ENCODE measurements at regions not wholly inside any gene's neighbourhood (a gene's known extent, or its start where the extent isn't known, plus 50 kb on each side); places are given as distances from the start of the nearest gene placed in this dataset.

DNA sequence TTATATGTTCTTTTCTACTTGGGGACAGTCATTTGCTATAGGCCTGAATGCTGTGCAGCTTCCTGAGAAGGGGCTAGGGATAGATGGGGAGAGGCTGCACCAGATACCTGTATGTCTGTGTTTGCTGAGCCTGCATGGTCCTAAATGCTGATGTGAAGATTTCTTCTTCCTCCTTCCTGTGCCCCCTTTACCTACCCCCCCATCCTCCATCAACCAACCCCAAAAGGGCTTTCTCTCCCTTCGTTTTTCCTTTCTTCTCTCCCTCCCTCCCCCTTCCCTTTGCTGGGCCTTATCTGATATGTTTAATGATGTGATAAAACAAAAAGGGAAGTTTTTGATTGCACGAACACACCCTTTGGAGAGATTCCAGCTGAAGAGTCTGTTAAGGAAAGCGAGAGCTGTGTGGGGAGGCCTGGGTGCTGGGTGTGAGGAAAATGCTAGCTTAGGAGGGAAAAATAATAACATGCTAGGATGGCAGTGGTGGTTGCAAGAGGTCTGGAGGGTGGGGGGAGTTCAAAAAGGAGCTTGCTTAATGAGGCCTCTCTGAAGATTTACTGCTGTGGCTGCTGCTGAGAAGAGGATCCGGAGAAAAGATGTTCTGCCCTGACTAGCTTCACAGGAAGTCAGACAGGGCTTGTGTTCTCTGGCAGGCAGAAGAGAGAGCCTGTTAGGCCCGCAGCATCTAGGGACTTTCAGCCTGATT, 101.8 kb downstream of the SAMD9 start:
- no peak for DNase-seq (ENCODE audit: low read depth)

DNA sequence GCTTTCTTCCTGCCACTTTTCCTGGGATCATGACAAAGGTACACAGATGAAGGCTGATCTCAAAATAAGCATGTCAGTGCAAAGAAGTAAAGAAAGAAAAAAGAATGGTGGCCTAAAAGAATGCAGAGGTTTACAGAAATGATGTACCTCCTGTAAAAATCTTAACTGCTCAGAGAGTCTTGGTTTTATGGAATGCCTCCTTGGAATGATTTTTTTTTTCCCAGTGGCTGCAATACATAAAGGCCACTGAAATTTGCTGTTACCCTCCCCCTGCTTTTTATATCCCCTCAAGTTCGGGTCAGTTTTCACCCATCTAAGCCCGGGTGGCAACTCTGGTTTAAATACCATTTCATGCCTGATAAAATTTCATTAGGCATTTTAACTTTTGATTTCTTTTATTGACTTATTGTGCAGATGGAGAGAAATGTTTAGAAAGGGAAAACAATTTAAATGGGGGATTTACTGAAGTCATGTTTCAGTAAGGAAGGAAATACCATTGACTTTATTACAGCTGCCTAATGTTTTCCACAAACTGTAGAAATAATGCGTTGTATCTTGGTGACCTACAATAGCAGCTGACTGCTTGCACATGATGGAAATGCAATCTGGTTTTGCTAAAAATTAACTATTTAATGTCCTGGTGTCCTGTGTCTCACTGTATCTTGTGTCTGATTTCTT, 102.5 kb downstream of the SAMD9 start:
- no peak for DNase-seq (ENCODE audit: low read depth)

DNA sequence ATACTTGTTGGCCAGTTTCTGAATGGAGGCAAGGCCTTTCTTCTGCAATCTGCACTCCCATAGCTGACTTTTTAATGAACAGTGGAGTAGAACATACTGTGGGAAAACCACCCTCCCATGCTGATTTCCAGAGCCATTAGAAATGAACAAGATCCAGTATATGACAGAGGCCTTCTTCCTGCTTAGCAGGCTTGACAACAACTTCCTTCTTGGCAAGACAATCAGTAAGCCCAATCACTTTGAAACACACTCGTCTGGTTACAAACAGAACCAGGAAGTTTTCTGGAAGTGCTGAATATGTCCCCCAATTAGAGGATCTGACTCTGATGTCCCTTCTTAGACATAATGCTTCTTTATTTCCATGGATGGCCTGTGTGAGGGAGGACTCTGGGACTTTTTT, 103.4 kb downstream of the SAMD9 start:
- no peak for DNase-seq (ENCODE audit: low read depth)

DNA sequence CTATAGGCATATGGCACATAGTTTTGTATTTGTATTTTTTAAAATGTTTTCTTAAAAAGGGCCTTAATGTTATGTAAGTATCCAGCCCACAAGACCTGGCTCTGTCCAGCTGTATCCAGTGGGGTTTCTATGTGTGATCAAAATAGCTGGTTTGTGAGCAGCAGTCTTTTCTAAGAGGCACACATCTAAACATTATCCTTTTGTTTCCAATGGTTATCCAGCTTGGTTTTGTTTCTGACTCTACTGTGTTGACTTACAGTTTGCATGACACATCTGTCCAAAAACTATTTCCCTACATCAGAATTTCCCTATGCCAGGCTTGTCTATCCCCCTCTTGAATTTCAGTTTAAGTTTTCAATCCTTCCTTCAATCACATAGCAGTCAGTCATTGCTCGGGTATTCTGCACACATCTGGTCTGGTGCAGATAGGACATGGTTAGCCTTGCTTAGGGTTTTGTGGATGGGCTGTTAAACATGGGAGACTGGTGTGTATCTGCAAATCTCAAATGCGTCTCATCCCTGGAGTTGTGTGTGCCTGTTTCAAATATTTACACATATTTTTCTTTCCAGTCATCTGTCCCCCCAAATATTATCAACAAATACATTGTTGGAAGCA, 104.2 kb downstream of the SAMD9 start:
- no peak for DNase-seq (ENCODE audit: low read depth)

DNA sequence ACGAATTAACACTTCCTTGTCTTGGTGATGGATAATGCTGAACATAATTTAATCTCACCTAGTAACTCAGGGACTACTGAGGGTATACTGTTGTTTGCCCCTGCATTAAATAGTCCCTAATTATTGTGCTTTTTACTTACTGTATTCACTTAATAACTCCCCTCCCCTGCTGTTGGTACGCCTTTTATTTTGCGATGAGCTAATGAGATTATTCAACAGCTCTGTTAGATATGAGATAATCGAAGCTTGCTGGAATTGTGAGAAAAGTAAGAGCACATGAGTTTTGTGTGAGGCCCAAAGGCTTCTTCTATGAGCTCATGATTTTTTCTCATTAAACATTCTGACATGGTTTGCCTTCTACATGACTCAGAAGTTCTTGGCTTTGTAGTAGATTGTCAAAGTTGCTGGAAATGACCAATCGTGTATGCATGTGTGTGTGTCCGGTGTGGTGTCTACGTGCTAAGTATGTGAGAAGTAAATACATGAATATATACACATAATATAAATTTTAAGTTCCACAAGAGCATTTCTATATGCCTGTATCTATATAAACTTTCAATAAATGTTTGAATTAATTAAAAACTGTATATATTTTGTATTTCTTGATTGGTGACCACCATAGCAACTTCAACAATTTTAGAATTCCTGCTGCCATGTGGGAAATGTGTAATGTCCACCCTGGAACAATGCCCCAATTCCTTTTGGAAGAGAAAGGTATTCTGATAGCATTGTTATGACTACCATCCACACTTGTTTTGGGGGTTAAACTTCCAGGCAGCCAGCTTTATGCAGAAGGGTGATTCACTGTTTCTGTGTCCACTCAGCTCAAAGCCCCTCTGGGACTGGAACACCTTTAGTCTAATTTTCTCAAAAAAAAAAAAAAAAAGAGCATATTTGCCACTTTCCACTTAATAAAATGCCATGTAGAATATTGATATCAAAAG, 106.2 kb downstream of the SAMD9 start:
- no peak for DNase-seq (ENCODE audit: low read depth)

DNA sequence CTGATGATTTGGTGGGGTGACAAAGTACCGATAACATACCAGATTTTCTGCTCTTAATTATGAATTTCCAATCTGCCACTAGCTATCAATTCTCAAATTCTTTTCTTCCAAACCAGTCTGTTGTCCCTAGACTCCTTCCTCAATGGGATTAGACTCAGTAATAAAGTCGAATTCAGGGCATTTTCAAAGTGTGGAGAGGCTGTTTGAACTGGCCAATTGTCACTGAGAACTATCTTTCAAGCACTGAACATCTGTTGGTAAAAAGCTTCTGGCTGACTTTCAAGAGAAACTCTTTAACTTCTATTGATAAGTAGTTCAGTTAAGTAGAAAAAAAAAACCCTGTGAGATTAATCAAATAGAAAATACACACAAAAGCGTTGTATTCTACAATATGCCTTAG, 108.9 kb downstream of the SAMD9 start:
- no peak for DNase-seq (ENCODE audit: low read depth)

DNA sequence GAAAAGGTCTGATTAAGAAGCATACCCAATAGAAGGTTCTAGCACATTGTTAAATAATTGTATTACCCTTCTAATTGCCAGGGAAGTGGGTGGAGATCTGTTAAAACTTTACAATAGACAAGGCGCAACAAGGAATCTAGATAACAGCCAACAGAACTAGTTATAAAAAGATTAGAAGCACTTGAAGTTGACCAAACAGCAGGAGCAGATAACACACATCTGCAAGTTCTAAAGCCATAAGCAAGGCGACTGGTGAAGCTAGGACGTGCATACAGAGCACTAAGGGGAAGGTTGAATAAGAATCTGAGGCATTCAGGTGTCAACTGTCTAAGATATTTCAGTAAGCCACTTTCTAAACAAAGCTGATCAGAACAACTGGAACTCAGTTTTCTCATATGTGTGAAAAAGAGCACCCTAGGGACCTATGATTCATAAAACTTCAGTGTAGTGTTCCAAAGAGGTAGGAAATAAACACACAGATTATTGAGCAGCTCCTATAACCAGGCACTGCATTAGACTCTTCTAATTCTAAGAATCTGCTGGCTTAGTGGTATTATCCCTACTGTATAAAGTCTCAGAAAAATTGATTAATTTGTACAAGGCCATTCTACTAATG, 111.2 kb downstream of the SAMD9 start:
- no peak for DNase-seq (ENCODE audit: low read depth)

DNA sequence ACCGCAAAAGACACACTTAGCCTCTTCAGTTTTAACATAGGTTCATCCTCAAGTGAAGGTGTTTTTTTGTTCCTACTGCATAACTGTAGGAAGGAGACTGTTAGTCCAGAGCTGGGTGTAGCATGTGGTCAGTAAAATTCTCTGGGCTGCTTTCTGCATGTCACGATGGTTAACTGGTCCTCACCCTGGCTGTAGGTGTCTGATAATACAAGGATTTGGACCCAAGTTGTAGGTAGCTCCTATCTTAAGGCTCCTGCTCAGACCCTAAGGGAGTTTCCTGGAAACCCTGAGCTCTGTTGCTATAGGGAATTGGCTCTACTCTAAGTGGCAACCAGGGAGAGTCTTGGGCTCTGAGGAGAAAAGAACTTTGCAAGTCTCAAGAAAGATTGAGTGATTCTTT, 112.9 kb downstream of the SAMD9 start:
- no peak for DNase-seq (ENCODE audit: low read depth)

DNA sequence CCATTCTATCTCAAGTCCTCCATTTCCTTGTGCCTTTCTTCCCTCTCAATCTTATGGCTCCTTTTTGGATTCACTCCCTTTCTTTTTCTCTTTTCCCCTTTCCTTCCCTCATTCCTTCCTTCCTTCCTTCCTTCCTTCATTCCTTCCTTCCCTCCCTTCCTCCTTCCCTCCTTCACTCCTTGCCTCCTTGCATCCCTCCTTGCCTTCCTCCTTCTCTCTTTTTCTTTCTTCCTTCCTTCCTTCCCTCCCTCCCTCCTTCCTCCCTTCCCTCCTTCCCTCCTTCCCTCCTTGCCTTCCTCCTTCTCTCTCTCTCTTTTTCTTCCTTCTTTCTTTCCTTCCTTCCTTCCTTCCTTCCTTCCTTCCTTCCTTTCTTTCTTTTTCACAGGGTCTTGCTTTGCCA, 120.1 kb downstream of the SAMD9 start:
- no peak for DNase-seq (ENCODE audit: low read depth)

DNA sequence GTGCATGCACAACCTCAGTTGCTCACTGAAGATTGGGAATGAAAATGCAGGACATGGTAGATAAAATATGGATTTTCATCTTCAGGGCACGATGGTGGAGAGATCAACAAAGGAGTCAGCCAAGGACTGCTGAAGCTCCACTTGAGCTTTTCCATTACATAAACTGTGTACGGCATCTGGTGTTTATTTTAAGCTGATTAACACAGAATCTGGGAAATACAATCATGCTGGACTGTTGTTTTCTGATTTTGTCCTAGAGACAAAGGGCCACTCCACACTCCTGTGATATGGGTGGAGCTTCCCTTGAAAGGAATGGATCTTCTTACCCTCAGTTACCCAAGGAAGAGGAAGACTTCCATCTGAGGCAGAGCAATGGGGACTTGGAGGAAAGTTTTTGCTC, 120.6 kb downstream of the SAMD9 start:
- no peak for DNase-seq (ENCODE audit: low read depth)

DNA sequence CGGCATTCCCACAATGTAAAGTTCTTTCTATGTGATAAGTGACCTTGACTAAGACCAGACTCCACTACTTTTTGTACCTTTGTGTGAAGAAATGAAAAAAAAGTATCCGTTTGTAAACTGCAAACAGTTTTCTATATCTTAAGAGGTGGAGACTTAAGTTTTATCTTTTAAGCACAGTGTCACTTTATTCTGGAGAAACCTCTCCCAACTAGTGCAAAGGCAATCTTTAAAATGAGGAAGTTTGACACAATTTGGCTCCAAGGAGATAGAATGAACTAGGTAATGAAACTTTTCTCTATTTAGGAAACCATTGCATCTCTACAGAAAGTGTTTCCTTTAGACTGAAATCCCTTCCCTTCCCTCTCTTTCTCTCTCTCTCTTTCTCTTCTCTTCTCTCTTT, 122.9 kb downstream of the SAMD9 start:
- no peak for DNase-seq (ENCODE audit: low read depth)

DNA sequence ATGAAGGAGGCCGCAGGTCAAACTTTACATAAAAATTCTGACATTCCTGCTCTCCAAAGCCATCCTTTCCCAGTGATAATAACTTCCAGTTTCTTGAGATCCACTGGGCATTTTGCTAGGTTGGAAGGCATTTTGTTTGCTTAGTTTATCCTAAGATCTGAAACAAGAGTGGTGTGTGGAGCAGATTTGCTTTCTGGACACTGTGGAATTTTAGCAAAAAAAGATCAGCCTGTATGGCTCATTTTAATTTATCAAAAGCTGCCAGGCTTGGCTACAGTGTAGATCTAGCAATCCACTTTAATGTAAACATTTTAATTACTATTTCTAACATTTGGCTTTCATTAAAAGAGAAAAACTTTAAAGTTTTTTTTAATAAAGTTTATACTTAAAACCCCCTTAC, 124.8 kb downstream of the SAMD9 start:
- DNase-seq (ENCODE audit: low read depth), result no peak

DNA sequence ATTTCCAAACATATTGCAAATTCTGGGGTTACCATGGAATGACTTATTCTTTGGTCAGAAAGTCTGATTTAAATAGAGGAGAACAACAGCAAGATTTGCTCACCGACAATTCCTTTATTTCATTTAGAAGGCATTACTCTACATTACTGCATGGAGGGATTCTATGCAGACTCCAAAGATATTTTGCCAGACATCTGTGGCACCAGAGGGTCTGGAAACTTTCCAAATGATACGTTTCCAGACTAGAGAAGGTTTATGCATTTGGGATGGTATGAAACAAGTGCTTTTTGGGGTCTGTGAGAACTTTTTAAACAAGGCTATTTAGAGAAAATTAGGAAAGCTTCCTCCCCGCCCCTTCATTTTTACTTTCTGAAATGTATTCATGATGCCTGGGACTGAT, 125.3 kb downstream of the SAMD9 start:
- no peak for DNase-seq (ENCODE audit: low read depth)

DNA sequence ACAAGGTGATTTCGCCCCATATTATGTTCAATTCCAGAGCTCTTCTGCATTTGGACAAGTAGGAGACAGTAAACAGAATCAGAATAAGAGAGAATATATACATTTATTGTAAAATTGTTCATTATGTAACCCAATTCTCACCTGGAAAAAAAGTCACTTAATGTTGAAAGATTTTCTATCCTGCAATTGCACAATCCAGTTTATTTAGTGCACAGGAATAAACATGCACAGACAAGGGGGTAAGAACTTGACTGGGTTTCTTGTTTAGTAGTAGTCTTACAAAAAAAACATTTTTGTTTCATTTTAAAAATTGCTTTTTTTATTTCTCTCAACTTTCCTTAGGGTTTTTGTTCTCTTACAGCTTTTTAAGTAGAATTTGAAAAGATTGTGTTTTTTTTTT, 126.6 kb downstream of the SAMD9 start:
- no peak for DNase-seq (ENCODE audit: low read depth)

DNA sequence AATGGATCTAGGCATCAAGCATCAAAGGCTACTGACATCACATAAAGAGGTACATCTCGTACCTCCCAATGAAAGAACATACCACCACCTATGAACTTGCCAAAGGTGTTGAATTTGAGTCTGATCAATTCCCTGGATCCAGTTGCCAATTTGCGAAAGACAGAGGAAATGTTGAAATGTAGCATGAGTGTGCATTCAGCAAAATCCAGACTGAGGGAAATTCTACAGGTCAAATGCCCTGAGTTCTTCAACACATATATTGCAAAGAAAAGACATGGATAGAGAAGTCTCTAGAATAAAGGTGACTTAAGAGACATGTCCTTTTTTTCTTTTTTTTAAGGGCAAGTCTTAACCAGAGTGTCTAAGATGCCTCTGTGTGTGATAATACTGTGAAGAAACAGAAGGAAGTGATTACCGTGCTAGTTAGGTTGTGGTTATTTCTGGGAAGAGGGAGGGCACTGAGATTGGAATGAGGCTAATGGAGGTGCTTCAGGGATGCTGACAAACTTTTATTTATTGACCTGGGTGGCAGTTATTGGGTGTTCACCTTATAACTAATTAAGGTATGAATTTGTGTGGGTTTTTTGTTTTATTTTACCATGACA, 128.7 kb downstream of the SAMD9 start:
- no peak for DNase-seq (ENCODE audit: low read depth)

DNA sequence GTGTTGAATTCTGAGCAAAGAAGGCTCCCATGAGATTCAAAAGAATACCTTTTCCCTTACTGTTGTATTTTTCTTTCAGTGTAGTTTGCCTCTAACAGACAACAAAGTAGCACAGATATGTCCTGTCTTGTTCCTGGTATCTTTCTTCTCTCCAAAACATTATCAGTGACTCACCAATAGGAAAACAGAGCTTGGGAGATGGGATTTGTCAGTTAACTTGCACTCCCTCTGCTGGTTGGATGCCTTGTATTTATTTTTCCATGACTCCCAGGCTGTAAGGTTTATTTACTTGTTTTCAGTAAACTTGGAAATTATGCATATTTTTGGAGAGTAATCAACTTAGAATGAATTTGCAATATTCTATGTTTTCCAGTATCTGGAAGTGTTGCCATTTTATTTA, 129.7 kb downstream of the SAMD9 start:
- DNase-seq (ENCODE audit: low read depth), result no peak

DNA sequence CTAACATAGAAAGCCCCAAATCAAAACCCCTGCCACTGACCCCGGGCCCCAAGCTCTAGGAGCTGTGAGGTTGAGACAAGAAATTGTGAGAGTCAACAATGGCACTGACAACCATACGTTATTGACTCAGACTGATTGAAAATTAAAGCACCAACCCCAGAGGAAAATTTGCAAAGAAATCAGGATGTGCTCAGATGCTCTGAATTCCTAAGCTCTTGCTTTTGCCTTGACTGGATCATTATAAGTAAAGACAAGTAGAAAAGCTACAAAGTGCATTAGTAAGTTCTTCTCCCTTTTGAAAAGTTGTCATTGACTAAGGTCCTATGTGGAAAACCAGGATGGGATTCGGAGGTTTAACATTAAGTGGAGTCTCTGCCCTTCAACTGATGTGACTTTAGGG, 130.2 kb downstream of the SAMD9 start:
- DNase-seq (ENCODE audit: low read depth), result no peak

DNA sequence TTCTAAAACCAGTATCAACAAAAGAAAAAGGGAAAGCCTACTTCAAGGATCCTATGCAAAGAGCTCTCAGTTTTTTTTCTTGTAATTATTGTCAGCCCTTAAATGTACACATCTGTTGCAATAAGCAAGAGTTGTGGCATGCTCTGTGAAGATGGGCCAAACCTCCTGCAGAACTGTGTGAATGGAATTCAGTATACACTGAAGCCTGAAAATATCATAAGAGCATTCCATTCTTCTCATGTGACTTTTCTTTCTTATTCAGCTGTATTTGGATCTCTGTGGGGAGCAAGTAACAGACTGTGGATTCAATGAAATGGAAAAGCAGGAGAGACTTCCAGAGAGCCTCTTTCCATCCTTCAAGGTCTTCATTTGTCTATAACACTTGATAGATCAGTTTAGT, 130.7 kb downstream of the SAMD9 start:
- DNase-seq (ENCODE audit: low read depth), result no peak

DNA sequence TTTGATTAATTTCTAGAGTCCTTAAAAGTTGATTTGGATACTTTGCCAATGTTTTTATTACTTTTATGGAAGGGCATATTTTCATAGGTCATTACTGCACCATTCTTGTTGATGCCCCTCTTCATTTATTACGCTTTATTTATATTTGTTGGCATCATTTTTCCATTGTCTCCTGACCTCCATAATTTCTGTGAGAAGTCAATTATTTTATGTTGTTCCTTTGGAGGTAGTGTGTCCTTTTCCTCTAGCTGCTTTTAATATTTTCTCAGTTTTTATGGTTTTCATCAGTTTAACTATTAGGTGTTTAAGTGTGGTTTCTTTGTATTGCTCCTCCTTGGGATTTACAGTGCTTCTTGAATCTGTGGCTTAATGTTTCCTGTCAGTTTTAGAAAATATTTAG, 134.9 kb downstream of the SAMD9 start:
- no peak for DNase-seq (ENCODE audit: low read depth)

DNA sequence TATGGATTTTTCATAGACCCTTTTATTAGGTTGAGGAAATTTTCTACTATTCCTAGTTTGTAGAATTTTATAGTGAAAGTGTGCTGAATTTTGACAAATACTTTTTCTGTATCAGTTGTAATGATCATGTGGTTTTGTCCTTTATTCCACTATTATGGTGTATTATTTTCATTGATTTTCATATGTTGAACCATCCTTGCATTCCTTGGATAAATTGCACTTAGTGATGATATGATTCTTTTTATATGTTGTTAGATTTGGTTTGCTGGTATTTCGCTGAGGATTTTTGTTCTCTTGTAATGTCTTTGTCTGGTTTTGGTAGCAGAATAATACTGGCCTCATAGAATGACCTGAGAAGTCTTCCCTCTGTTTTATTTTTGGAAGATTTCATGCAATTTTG, 140.6 kb upstream of the CDK6 start:
- DNase-seq (ENCODE audit: low read depth), result no peak

DNA sequence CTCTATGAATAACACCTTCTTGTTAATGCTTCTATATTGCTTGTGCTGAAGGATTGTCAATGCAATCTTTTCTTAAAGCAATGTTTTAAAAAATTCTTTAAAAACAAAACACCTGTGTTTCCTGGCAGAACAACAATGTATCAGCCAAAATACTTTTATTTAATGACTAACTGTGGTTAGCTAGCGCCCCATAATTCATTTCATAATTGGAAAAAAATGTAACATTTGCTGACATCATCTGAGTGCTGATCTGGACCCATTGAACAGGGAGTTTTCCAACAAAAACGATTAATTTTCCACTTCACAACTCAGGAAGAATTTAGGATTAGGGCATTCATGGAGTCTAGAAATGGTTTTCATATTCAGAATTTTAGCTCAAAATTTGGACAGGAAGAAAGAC, 137.6 kb upstream of the CDK6 start:
- DNase-seq (ENCODE audit: low read depth), result no peak

DNA sequence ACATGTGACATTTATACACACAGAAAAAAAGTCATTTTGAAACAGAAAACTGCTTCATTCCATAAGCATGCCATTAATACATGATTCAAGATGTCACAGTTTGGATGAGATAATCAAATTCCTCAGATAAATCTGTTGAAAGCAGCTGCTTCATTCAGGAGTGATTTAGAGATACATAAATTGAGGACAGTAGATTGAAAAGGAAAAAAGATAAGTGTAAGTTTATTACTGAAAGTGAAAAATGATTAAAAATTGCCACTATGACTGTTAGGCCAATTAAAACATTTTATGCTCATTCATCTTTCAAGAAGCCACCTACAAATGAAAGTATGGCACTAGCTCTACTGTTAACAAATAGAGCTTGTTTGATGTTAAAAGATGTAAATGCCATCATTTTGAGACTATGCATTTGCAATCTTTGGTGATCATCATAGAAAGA, 136.9 kb upstream of the CDK6 start:
- no peak for DNase-seq (ENCODE audit: low read depth)

Measured in stimulated activated CD8-positive, alpha-beta memory T cell treated with anti-CD3 and anti-CD28 coated beads, Interleukin-4, amount 100 ng/mL, for 24 hours (primary cell).